ENCODE measurements at regions not wholly inside any gene's neighbourhood (a gene's known extent, or its start where the extent isn't known, plus 50 kb on each side); places are given as distances from the start of the nearest gene placed in this dataset.
A peak's percentile ranks its signal among the peaks of the same experiment; 100 is the strongest.

- Histone ChIP-seq H4K5ac (ENCODE audit: insufficient read length, low read depth, low read length) (no peak overlapping the region), H4K20me1 (replicated peaks in 1 of 2; ENCODE audit: control insufficient read depth in 1 of 2, insufficient read depth in 2 of 2, low read length in 2 of 2) (no peaks in the 10 kb centered on the region), H2BK120ac (replicated peaks; ENCODE audit: low read depth, low read length) (no peak overlapping the region), H3K4me1 (replicated peaks in 1 of 4; ENCODE audit: control insufficient read depth in 3 of 4, insufficient read depth in 4 of 4, low read length in 3 of 4) (peaks cover 0 to 10% (median 7%) of the 10 kb centered on the region in 4 experiments; a peak in 6 of 7 replicates), H3K9ac (replicated peaks in 1 of 4; ENCODE audit: extremely low read depth in 1 of 4, low read depth in 3 of 4, low read length in 3 of 4) (no peak overlapping the region), H3K36me3 (ENCODE audit: control insufficient read depth in 2 of 4, insufficient read depth in 4 of 4, low read length in 3 of 4) (no peaks in the 10 kb centered on the region), H3K14ac (ENCODE audit: insufficient read length) (no peak overlapping the region), H2AK5ac (ENCODE audit: low read depth, low read length) (no peak overlapping the region), H2BK20ac (ENCODE audit: low read length) (no peak overlapping the region), H2AFZ (ENCODE audit: low read length) (no peak overlapping the region), H3K4ac (replicated peaks; ENCODE audit: insufficient read length, low read depth, low read length) (no peak overlapping the region), H3K79me1 (ENCODE audit: low read depth, low read length) (no peaks in the 10 kb centered on the region), H3K27me3 (replicated peaks in 1 of 4; ENCODE audit: control insufficient read depth in 3 of 4, extremely low read depth in 1 of 4, insufficient read depth in 3 of 4, low read length in 3 of 4) (no peaks in the 10 kb centered on the region), H3K23me2 (ENCODE audit: low read depth, low read length) (peaks cover 2% of the 10 kb centered on the region; the same call in 1 of the 2 replicates), H3K56ac (replicated peaks; ENCODE audit: insufficient read length, low read depth, low read length) (no peak overlapping the region), H3K4me2 (ENCODE audit: insufficient read depth in 1 of 2, low read depth in 2 of 2, low read length in 2 of 2) (no peak overlapping the region), H3K79me2 (ENCODE audit: control insufficient read depth in 1 of 2, insufficient read depth in 2 of 2, low read length in 2 of 2) (no peaks in the 10 kb centered on the region; a peak in 1 of 4 replicates), H2BK12ac (ENCODE audit: low read depth, low read length) (no peak overlapping the region; the same call in 1 of the 2 replicates), H2BK15ac (ENCODE audit: low read length) (0 out of 2 replicates have a peak overlapping the region, but pooled peaks have one; percentile 55), H3K9me3 (ENCODE audit: insufficient read depth in 2 of 2, low read depth in 1 of 2, low read length in 1 of 2) (peaks cover 0 to 6% of the 10 kb centered on the region in 2 experiments; a peak in 1 of 4 replicates), H2BK5ac (ENCODE audit: low read depth, low read length) (no peak overlapping the region), H3K23ac (ENCODE audit: insufficient read length) (no peak overlapping the region), H3K27ac (ENCODE audit: low read depth, low read length) (no peak overlapping the region), H3K4me3 (ENCODE audit: extremely low read depth in 1 of 4, insufficient read depth in 2 of 4, low read depth in 3 of 4, low read length in 4 of 4) (no peak overlapping the region), H4K91ac (replicated peaks; ENCODE audit: insufficient read length, low read length) (peak overlapping the region; percentile 52), H3K18ac (ENCODE audit: extremely low read depth, low read length) (no peak overlapping the region), H4K8ac (ENCODE audit: extremely low read depth, insufficient read depth, low read length) (no peak overlapping the region)
- 93% methylated on average over 1 of the region's 1 CpG; no CpG with 5 or more reads in 1 of the 2 experiments for WGBS, 2 experiments (ENCODE audit: extremely low coverage in 1 of 2, insufficient coverage in 1 of 2, insufficient read length in 1 of 2, insufficient replicate concordance in 2 of 2, low coverage in 1 of 2, low lambda C conversion rate in 2 of 2, missing lambda C conversion rate in 1 of 2)
- no peak for DNase-seq (ENCODE audit: low read depth in 1 of 2, low spot score in 2 of 2)
- ChIA-PET POLR2A (ENCODE audit: partially characterized antibody) (interaction anchor here (1.6 to 1.7 kb wide), 2 partner anchors 15 to 113 kb away, joined by 3 to 4 read pairs; no protein-coding TSS in a partner anchor), CTCF (ENCODE audit: partially characterized antibody) (interaction anchor here (0.6 to 2.9 kb wide), 3 partner anchors 15 to 263 kb away, joined by 3 to 21 read pairs (median 6); no protein-coding TSS in a partner anchor)
- FAIRE-seq, result no peak
- no peak for TF ChIP-seq CHD2 (IDR thresholded peaks at IDR 0.05; ENCODE audit: low read length)
- no peak for TF ChIP-seq RBBP5 (IDR thresholded peaks at IDR 0.05; ENCODE audit: borderline replicate concordance, low read depth, low read length)
- TF ChIP-seq BACH1 (IDR thresholded peaks at IDR 0.05; ENCODE audit: low read length), result no peak
- no peak for TF ChIP-seq KDM1A (IDR thresholded peaks at IDR 0.05; ENCODE audit: borderline replicate concordance, low read length)
Measured at GRCh38 chr14:89042021-89042420, 217.6 kb downstream of the TTC8 start.

Measured in H1 (cell line).